MCF 10A (cell line): ENCODE measurements at regions not wholly inside any gene's neighbourhood (a gene's known extent, or its start where the extent isn't known, plus 50 kb on each side); places are given as distances from the start of the nearest gene placed in this dataset.

Source experiments
- BruUV-seq: library from RNA; stranded (reverse); fragments of 400-500 nt; replicated peaks from 2 replicates; lab custom pipeline; 2021; lab: Mats Ljungman, UMichigan
- CTCF ChIA-PET: fragments of 300-600 bp; sonication (Branson Sonifier 250); formaldehyde crosslinking; extraction: SDS; loops from one replicate; lab custom pipeline; 2021; ENCODE audit warnings: antibody characterized with exemption, inconsistent platforms; lab: Yijun Ruan, JAX
- POLR2A ChIA-PET: fragments of 300-600, 350-650 bp; sonication (Branson Sonifier 250); formaldehyde crosslinking; extraction: SDS; loops from one replicate; lab custom pipeline; 2020; ENCODE audit warnings: antibody characterized with exemption, inconsistent platforms; lab: Yijun Ruan, JAX
- DNase-seq: peaks from one replicate; pipeline ENCODE4 v3.0.0-alpha.2; 2018; ENCODE audit not compliant: unreplicated experiment
- H3K27ac Mint-ChIP-seq: one replicate; pipeline ENCODE4 v1.8.0; 2022; ENCODE audit warnings: mild to moderate bottlenecking, low read depth, mixed read lengths; ENCODE audit not compliant: unreplicated experiment
- H3K27me3 Mint-ChIP-seq: one replicate; pipeline ENCODE4 v1.8.0; 2022; ENCODE audit warnings: mixed read lengths; ENCODE audit not compliant: insufficient read depth, unreplicated experiment
- H3K36me3 Mint-ChIP-seq: one replicate; pipeline ENCODE4 v1.8.0; 2022; ENCODE audit warnings: mild to moderate bottlenecking, moderate library complexity, mixed read lengths; ENCODE audit not compliant: insufficient read depth, unreplicated experiment
- H3K4me1 Mint-ChIP-seq: one replicate; pipeline ENCODE4 v1.8.0; 2022; ENCODE audit warnings: mixed read lengths; ENCODE audit not compliant: insufficient read depth, unreplicated experiment
- H3K4me3 Mint-ChIP-seq: one replicate; pipeline ENCODE4 v1.8.0; 2022; ENCODE audit warnings: mild to moderate bottlenecking, moderate library complexity, mixed read lengths; ENCODE audit not compliant: unreplicated experiment
- H3K9me3 Mint-ChIP-seq: one replicate; pipeline ENCODE4 v1.8.0; 2022; ENCODE audit warnings: mixed read lengths; ENCODE audit not compliant: unreplicated experiment
- intact Hi-C: fragments of 100-400 bp; cut with micrococcal nuclease; formaldehyde crosslinking; loops from 2 replicates; pipeline ENCODE4 v1.14.1; 2022
- TF ChIP-seq, protein P1 (sequence below): fragments of 200-600 bp; IDR thresholded peaks from one replicate; pipeline ENCODE4 v1.8.0; 2022; ENCODE audit warnings: antibody characterized with exemption, mild to moderate bottlenecking; ENCODE audit not compliant: unreplicated experiment

DNA sequence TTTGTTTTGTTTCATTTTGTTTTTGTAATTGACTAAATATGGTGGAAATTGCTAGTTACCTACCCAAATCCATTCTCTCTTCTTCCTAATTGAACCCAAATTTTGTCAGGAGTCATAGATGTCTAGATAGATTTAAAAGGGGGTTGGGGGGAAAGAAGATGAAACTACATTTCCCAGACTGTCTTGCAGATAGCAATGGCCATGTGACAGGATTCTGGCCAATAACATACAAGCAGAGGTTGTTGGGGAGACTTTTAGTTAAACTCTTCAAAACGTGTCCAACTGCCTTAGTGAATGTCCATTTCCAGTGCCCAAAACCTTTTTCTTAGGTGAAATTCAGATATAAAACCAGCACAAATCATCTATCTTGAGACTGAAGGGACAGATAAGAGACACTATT lies 583.9 kb upstream of the API5 start:
- BruUV-seq: no TSS peak
- ChIA-PET CTCF (no interaction called here), POLR2A (no interaction called here)
- DNase-seq: no peak
- Mint-ChIP-seq H3K4me1 (no peaks in the 10 kb centered on the region), H3K9me3 (no peaks in the 10 kb centered on the region), H3K27me3 (no peaks in the 10 kb centered on the region), H3K4me3 (no peak overlapping the region), H3K27ac (no peak overlapping the region), H3K36me3 (no peaks in the 10 kb centered on the region)
- intact Hi-C loops: no loop called here
- TF ChIP-seq, protein P1, sequence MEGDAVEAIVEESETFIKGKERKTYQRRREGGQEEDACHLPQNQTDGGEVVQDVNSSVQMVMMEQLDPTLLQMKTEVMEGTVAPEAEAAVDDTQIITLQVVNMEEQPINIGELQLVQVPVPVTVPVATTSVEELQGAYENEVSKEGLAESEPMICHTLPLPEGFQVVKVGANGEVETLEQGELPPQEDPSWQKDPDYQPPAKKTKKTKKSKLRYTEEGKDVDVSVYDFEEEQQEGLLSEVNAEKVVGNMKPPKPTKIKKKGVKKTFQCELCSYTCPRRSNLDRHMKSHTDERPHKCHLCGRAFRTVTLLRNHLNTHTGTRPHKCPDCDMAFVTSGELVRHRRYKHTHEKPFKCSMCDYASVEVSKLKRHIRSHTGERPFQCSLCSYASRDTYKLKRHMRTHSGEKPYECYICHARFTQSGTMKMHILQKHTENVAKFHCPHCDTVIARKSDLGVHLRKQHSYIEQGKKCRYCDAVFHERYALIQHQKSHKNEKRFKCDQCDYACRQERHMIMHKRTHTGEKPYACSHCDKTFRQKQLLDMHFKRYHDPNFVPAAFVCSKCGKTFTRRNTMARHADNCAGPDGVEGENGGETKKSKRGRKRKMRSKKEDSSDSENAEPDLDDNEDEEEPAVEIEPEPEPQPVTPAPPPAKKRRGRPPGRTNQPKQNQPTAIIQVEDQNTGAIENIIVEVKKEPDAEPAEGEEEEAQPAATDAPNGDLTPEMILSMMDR: no peak

DNA sequence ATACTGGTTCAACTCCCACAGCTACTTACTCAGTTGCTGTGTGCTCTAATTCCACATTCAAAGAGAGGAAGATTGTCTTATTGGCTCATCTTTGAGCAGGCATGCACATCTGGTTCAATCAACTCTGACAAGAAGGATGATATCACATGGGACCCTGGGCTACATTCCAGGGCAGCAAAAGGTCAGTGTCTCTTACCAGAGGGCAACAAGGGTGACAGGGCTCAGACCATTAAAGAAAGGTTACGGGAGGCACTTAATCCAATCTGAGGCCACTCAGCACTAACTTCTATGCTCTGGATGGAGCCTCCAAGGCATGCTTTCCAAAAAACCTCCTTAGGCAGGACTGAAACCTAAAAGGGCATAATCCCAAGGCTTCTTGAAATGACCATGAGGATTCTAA lies 549.4 kb upstream of the API5 start:
- no TSS peak for BruUV-seq
- DNase-seq: no peak
- CTCF ChIA-PET: interaction anchor here (5.2 kb wide), 1 partner anchor 521 kb away, joined by 19 read pairs; no protein-coding TSS in a partner anchor
- Mint-ChIP-seq H3K4me1 (no peaks in the 10 kb centered on the region), H3K9me3 (no peaks in the 10 kb centered on the region), H3K4me3 (no peak overlapping the region), H3K27ac (no peak overlapping the region), H3K27me3 (no peaks in the 10 kb centered on the region), H3K36me3 (no peaks in the 10 kb centered on the region)
- intact Hi-C loops: no loop called here
- POLR2A ChIA-PET: no interaction called here
- TF ChIP-seq, protein P1: no peak

DNA sequence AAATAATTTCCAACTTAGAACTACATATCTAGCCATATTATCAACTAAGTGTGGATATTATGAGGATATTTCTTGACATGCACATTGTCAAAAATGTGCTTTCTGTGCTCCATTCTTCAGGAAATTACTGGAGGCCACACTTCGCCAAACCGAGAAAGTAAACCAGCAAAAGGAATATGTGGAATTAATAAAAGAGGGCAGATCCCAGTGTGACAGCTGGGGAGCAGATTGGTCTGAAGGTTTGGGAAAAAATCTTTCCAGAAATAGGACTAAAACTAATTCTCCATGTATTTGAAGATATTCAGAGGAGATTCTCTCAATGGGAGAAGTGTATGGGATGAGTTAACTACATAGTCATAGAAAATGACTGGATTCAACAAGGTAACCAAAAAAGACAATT lies 546.9 kb upstream of the API5 start:
- Mint-ChIP-seq H3K27me3 (no peaks in the 10 kb centered on the region), H3K4me1 (no peaks in the 10 kb centered on the region), H3K36me3 (no peaks in the 10 kb centered on the region), H3K4me3 (no peak overlapping the region), H3K9me3 (no peaks in the 10 kb centered on the region), H3K27ac (no peak overlapping the region)
- CTCF ChIA-PET: interaction anchor here (5.2 kb wide), 1 partner anchor 518 kb away, joined by 19 read pairs; no protein-coding TSS in a partner anchor
- intact Hi-C loops: no loop called here
- POLR2A ChIA-PET: no interaction called here
- no peak for DNase-seq
- TF ChIP-seq, protein P1: no peak
- BruUV-seq: no TSS peak

DNA sequence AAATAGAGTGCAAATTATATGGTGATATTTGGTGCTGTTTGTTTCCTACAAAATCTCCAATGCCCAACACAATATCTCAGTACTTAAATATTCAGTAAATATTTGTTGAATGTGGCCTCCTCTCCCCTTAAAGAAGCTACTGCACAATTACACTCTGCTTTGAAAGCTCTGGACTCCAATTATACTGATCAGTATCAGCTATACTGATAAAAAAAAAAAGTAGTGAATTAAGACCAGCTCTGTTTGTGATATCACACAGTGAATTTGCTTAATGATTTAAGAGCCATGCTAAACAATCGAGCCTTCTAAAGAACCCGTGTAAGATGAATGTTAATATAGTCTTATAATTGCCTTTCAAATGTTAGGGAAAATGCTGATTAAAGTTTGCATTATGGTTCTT lies 543.2 kb upstream of the API5 start:
- H3K4me1 Mint-ChIP-seq: no peaks in the 10 kb centered on the region
- H3K36me3 Mint-ChIP-seq: no peaks in the 10 kb centered on the region
- ChIA-PET POLR2A (interaction anchor here (1.0 kb wide), 1 partner anchor 15 kb away, joined by 3 read pairs; no protein-coding TSS in a partner anchor), CTCF (interaction anchor here (2.7 kb wide), 1 partner anchor 514 kb away, joined by 20 read pairs; no protein-coding TSS in a partner anchor)
- BruUV-seq: no TSS peak
- H3K9me3 Mint-ChIP-seq: no peaks in the 10 kb centered on the region
- no peak overlapping the region for H3K4me3 Mint-ChIP-seq
- no peak overlapping the region for H3K27ac Mint-ChIP-seq
- TF ChIP-seq, protein P1: no peak
- no peaks in the 10 kb centered on the region for H3K27me3 Mint-ChIP-seq
- intact Hi-C loops: no loop called here
- DNase-seq: no peak
